Astrocyte of the spinal cord (primary cell): ENCODE measurements at regions not wholly inside any gene's neighbourhood (a gene's known extent, or its start where the extent isn't known, plus 50 kb on each side); places are given as distances from the start of the nearest gene placed in this dataset.

ENCODE experiments used
- DNase-seq: peaks from one replicate; pipeline ENCODE4 v3.0.0; 2011; ENCODE audit warnings: low read depth, low spot score
- H3K4me3 ChIP-seq: 2 replicates; pipeline ENCODE4 v1.5.1; 2011; ENCODE audit warnings: low read depth, mild to moderate bottlenecking, low read length, moderate library complexity
- in situ Hi-C: cut with HindIII; loops from 2 replicates; pipeline ENCODE4 v1.10.0; 2017; ENCODE audit warnings: low sequenced_read_pairs
- TF ChIP-seq, protein P1 (sequence below): IDR thresholded peaks from 2 replicates; pipeline ENCODE4 v1.5.1; 2012; ENCODE audit warnings: low read depth, mild to moderate bottlenecking, low read length, inconsistent platforms

DNA sequence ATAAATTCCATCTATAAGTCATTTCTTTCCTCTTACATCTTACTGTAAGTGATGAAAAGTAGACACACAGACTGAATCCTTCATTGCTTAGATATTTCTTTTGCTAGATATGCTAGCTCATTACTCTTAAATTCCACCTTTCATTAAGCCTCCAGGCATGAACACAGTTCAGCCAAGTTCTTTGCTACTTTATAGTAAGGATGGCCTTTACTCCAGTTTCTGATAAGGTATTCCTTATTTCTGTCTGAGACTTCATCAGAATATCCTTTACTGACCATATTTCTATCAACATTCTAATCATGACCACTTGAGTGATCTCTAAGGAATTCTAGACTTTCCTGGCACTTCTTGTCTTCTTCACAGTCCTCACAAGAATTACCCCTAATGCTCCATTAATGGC is 191.7 kb upstream of the KCTD3 start:
- DNase-seq, result no peak
- in situ Hi-C loops, result no loop called here
- TF ChIP-seq, protein P1, sequence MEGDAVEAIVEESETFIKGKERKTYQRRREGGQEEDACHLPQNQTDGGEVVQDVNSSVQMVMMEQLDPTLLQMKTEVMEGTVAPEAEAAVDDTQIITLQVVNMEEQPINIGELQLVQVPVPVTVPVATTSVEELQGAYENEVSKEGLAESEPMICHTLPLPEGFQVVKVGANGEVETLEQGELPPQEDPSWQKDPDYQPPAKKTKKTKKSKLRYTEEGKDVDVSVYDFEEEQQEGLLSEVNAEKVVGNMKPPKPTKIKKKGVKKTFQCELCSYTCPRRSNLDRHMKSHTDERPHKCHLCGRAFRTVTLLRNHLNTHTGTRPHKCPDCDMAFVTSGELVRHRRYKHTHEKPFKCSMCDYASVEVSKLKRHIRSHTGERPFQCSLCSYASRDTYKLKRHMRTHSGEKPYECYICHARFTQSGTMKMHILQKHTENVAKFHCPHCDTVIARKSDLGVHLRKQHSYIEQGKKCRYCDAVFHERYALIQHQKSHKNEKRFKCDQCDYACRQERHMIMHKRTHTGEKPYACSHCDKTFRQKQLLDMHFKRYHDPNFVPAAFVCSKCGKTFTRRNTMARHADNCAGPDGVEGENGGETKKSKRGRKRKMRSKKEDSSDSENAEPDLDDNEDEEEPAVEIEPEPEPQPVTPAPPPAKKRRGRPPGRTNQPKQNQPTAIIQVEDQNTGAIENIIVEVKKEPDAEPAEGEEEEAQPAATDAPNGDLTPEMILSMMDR, result no peak
- H3K4me3 ChIP-seq, result no peak overlapping the region

DNA sequence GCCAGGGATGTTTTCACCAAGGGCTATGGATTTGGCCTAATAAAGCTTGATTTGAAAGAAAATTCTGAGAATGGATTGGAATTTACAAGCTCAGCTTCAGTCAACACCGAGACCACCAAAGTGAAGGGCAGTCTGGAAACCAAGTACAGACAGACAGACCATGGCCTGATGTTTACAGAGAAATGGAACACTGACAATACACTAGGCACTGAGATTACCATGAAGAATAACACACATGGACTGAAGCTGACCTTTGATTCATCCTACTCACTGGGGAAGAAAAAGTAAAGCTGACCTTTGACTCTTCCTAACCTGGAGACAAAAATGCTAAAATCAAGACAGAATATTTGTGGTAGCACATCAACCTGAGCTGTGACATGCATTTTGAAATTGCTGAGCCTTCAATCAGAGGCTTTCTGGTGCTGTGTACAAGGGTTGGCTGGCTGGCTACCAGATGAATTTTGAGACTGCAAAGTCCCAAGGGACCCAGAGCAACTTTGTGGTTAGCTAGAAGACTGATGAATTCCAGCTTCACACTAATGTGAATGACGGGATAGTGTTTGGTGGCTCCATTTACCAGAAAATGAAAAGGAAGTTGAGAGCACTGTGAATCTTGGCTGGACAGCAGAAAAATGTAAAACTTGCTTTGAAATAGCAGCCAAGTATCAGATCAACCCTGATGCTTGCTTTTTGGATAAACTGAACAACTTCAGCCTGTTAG is 190.4 kb upstream of the KCTD3 start:
- in situ Hi-C loops, result no loop called here
- H3K4me3 ChIP-seq, result no peak overlapping the region
- DNase-seq, result peak; percentile 35
- TF ChIP-seq, protein P1, result no peak

DNA sequence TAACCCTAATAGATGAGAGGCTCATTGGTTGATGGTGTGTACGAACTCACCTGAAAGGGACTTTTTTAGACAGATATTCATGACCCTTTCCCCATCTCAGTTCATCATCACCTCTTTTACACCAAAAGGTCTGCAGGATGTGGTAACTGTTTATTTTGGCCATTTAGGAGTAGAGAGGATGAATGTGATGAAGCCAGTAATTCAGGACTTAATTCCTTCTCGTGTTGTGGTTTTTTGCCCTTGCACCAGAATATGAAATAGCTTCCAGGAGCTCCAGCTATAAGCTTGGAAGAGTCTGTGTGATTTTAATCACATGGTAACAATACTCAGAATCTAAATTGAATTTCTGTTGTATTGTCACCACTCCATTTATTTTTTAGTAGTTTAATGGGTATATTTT is 189.4 kb upstream of the KCTD3 start:
- DNase-seq, result no peak
- in situ Hi-C loops, result no loop called here
- H3K4me3 ChIP-seq, result no peak overlapping the region
- TF ChIP-seq, protein P1, result no peak

DNA sequence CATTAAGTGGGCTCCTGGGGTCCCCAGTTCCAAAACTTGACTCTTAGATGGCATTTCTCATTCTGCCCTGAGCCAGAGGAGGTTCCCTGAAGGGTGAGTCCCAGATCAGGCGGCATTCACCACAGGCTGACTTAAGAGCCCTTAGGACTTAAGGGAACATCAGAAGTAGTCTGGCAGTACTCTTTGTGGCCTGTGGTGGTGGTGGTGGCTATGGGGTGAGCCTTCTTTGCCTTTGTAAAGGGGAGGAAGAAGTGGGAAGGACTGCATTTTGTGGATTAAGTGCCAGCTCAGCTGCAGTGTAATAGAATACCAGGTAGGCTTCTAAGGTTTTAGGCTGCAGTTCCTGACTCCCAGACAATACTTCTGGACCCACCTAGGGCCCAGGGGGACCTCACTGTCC is 186.5 kb upstream of the KCTD3 start:
- TF ChIP-seq, protein P1, result no peak
- H3K4me3 ChIP-seq, result no peak overlapping the region
- in situ Hi-C loops, result no loop called here
- no peak for DNase-seq

DNA sequence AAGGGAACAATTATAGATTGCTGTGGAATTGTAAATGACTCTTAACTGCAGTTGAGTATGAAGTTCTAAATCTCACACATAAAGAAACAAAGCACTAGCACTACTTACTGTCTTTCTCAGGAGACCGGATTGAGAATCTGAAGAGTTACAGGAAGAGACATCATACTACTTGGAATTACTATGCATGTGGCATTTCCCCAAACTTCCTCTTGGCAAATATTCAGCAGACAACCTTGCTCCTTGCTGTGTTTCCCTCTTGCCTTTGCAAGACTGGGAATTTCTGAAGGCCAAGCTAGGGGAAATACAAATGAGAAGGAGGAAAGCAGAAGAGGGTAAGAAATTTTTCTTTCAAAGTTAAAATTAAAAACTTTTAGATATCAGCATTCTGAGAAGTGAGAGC is 173.6 kb upstream of the KCTD3 start:
- TF ChIP-seq, protein P1, result no peak
- H3K4me3 ChIP-seq, result no peak overlapping the region
- DNase-seq, result no peak
- in situ Hi-C loops, result no loop called here

DNA sequence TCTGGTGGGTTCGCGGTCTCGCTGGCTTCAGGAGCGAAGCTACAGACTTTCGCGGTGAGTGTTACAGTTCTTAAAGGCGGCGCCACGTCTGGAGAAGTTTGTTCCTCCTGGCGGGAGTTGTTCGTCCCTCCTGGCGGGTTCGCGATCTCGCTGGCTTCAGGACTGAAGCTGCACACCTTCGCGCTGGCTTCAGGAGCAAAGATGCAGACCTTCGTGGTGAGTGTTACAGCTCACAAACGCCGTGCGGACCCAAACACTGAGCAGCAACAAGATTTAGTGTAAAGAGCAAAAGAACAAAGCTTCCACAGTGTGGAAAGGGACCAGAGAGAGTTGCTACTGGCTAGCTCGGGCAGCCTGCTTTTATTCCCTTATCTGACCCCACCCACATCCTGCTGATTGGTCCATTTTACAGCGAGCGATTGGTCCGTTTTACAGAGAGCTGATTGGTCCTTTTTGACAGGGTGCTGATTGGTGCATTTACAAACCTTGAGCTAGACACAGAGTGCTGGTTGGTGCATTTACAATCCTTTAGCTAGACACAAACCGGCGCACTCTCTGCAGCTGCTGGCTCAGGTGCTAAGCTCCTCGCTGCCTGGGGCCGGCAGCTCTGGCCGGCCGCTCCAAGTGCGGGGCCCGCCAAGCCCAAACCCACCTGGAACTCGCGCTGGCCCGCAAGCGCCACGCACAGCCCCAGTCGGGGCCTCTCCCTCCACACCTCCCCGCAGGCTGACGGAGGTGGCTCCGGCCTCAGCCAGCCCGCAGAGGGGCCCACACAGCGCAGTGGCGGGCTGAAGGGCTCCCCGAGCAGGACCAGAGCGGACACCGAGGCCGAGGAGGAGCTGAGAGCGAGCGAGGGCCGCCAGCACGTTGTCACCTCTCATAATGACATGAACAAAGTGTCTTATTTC is 172.8 kb upstream of the KCTD3 start:
- in situ Hi-C loops, result no loop called here
- no peak overlapping the region for H3K4me3 ChIP-seq
- TF ChIP-seq, protein P1, result no peak
- DNase-seq, result no peak
